GM19043 (cell line): ENCODE measurements at regions not wholly inside any gene's neighbourhood (a gene's known extent, or its start where the extent isn't known, plus 50 kb on each side); places are given as distances from the start of the nearest gene placed in this dataset.

Experiments used
- ATAC-seq: cut with Tn5 transposase; IDR thresholded peaks from one replicate; pipeline ENCODE4 v1.9.1; 2021; ENCODE audit warnings: low read depth; ENCODE audit not compliant: unreplicated experiment

DNA sequence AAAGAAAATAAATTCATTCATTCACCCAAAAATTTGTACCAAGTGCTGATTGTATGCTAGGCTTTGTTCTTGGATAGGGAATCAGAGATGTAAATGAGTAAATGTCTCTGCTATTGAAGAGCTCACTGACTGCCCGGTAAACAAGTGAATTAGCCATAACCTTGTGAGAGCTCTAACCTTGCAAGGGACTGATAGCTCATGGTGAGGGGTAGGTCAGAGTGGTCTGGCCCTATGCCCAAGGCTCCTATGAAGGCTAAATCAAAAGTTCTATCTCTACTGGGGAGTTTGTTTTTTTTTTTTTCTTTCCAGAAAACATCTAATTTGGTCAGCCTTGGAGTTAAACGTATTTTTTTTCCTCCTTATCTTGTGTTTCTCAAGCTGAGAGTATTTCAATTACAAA, 172.8 kb upstream of the CDH11 start:
- ATAC-seq: no peak

DNA sequence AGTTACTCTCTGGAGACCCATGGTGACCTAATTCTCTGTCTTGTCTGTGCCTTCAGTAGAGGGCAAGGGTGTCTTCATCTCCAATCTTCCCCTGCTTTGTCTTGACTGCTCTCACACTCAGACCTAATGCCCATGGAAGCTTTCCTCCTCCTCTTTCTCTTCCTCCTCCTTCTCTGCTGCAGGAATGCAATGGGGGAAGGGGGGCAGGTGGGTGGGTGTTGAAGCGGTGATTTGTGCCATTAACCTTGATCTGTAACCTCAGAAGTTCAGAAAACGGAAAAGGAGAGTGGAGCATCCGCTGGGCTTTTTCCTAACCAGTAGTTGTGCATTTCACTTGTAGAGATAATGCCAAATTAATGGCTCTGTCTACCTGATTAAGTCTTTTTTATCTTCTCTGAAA, 172.3 kb upstream of the CDH11 start:
- ATAC-seq: no peak

DNA sequence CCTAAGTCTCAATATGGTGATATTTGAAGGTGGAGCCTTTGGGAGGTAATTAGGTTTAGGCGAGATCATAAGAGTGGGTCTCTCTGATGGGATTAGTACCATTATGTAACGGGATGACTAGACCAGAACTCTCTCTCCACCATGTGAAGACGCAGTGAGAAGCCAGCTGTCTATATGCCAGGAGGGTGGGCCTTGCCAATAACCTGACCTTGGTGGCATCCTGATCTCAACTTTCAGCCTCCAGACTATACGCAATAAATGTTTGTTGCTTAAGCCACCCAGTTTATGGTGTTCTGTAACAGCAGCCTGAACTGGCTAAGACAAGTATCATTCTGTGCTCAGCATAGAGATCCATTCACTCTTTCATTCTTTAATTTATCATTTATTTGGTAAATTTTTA, 167.2 kb upstream of the CDH11 start:
- ATAC-seq: no peak

DNA sequence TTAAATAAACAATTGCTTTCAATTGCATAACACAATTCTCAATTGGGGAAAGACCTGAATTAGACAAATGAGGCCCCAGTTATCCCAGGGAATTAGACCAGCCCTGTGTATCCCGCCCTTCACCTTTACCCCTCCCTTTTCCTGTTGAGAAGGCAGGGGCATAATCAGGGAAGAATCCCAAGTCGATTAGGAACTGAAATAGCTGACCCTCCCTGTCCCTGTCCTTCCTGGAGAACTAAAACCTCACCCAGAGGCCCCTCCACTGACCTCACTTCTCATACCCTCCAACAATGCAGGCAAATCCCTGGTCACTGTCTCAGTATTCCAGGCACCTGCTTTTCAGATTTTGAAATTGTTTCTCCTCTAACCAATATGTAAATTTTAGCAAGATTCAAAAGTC, 165.4 kb upstream of the CDH11 start:
- ATAC-seq: no peak

DNA sequence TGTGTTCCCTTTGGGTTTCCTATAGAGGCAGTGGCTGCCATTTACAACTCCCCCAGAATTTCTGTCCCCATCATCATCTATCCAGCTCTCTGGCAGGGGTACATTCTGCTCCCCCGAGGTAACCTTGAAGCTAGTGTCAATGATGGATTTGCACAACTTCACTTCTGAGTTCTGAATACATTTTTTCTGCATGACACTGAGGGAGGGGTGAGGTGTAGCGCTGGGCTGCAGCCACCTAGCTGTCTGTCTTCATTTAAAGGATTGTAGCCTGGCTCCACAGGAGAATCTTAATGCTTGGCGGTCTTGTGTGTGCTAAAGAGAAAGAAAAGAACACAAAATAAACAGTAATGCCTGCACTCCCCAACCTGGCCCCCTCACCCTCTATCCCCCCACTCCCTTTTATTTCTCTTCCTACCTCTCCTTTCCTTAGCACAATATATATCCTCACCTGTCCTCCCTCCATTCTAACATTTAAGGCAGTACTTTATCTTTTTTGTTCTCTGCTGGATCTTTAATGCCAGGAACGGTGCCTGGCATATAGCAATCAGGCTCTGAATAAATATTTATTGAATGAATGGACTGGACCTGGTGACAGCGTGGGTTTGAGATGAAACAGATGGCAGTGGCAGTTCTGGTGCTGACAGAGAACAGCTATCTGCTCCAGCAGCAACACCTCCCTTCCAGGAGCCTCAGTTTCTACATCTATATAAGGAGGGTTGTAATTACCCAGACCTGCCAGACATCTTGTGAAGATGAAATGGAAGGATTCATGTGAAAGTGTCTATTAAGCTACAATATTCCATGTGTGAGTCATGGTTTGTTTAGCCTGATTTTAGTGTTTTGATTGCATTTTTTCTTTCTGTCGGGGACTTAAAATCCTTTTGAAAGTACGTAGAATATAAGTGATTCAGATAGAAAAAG, 163.5 kb upstream of the CDH11 start:
- no peak for ATAC-seq

DNA sequence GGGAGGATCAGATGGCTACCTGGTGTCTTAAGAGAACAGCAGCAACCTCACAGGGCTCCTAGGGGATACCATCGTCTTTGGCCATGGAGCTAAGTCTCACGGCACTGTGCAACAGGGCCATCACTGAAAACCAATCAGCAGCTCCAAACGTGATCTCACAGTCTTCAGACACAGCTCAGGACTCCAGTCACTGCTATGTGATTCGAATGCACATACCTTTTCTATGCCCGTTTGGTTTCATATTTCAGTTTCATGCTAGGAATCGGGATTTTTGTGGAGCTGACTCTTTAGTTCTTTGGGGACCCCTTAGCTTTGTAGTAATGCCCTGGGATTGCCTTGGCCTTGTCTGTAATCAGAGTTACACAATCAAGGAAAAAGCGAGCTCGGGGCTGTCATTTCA, 162.8 kb upstream of the CDH11 start:
- ATAC-seq: no peak

DNA sequence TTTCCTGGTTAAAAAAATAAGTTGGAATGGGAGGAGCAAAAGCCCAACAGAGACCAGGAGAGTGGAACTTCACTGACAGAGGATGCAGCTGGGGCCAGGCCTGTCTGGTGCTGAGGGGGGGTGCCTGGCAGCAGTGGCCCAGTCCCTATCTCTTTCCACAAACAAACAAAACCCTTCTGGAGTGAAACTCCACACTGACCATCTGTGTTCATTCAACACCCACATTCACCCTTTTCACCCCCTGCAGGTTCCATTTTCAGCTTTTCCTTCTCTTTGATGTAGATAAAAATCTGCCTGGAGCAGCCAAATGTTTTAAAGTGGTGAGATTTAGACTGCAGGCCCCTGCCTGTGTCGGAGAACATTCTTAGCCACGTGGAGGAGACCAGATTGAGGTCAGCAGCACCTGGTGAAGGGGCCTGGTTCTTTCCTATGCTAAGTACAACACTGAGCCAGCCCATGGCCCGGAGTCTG, 161.4 kb upstream of the CDH11 start:
- ATAC-seq: no peak

DNA sequence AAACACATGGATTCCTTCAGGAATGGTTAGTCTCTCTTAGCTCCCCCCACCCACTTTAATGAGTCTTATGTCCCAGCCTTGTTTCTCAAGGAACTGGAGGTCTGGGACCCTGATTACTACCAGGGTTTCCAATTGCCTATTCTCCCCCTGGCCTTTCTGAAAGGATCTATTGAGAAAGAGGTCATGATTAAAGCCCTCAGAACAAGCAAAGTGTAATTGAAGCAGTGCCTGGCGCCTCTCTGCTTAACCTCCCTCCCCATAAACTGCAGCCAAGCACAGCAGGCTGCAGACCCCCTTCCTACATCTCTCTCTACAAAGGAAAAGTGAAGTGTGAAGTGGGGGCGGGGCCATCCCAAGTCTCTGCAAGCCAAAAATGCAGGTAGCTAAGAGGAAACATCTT, 159.7 kb upstream of the CDH11 start:
- no peak for ATAC-seq

DNA sequence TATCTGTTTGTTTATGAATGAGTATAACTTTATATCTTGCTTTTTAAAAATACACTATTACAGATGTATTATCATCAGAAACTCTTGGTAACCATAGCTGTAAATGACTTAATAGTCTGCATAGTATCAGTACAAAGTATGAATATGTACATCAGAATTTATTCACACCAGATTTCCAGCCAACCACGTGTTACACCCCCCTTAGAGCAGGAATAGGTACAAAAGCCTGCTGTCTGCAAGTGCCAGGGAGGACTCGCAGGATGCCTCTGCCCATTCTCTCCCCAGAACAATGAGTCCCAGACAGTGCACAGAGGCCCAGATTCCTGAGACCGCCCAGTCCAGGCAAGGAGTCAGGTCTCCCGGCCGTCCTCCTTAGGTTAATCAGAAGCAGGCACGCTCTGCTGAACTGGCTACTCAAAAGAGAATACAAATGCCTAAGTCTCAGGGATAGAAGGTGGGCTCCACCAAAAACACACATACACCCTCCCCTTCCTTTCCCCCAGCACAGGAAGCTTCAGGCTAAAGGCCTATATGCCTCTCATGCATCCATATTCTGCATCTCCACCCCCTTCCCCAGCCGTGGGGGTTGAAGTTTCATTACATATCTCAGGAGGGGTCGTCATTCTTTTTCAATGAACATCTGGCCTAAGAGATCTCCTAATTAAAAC, 159.1 kb upstream of the CDH11 start:
- ATAC-seq: no peak

DNA sequence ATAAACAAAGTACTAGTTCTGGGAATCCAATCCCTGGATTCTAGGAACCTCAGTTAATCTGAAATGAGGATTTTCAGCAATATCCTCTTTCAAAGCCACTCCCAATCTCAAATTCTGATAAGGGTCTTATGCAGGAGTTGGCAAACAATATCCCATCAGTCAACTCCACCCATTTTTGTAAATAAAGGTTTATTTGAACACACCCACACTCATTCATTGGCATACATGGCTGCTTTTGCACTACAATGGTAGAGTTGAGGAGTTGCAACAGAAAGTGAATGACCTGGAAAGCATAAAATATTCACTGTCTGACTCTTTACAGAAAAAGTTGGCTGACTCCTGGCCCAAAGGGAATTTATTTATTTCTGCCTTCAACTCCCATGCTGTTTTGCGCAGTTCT, 157.7 kb upstream of the CDH11 start:
- ATAC-seq: no peak

DNA sequence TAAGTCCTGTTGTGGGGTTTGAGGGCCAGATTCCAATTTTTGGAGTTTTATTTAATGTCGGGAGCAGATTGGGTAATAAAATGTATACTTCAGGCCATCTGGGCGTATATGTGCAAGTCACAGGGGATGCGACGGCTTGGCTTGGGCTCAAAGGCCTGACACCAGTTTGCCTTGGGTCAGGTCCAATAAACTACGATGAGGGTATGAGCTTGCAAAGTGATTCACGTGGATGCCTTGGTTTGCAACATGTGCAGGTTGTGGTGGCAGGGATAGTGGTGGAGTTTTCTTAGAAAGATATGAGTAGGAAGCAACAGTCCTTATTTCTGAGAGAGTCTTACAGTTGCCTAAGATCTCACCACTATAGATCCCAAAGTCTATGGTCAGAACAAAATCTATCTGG, 157.0 kb upstream of the CDH11 start:
- ATAC-seq: no peak

DNA sequence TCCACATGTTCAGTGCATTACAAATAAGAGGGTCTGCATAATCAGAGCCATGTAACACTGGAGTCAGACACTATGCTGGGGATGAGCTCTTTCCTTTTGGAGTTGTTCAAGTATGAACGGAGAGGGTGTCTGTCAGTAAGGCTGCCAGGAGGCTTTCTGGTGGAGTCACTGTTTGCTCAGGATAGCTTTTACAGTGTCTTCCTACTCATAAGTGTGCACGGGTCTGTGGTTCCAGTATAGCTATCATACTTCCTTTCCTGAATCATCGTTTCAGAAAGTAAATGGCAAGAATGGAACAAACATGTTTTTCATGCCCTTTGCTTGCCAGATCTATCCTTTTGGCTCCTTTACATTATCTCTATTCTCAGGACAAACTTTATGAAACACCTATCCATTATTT, 152.7 kb upstream of the CDH11 start:
- ATAC-seq: no peak

DNA sequence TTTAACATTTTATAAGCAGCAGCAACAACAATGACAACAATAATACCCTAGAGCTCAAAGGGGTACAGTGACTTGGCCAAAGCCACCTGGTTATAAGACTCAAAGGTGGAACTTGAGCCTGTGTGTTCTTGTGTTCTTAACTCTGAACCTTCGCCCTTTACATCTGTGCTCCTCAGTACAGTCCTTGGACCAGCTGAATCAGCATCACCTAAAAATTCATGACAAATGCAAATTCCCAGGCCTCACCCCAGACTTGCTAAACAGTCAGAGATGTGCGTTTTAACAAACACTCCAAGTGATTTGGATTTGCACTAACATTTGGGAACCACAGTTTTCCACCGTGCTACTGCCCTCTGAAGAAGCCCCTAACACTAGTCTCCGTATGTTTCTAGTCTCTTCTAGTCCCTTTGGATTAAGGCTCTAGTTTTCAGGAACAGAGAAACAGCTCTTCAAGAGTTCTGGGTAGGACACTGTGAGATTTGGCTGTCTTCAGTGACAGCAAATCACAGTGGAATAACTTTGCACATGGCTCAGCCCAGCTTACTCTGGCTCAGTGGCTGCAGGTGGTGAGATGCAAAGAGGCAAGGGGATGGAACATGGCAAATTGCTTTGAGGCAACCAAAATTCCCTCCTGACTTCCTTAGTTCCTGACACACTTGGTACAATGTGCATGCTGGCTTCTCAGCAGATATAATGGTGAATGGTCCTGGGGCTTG, 151.0 kb upstream of the CDH11 start:
- ATAC-seq: no peak

DNA sequence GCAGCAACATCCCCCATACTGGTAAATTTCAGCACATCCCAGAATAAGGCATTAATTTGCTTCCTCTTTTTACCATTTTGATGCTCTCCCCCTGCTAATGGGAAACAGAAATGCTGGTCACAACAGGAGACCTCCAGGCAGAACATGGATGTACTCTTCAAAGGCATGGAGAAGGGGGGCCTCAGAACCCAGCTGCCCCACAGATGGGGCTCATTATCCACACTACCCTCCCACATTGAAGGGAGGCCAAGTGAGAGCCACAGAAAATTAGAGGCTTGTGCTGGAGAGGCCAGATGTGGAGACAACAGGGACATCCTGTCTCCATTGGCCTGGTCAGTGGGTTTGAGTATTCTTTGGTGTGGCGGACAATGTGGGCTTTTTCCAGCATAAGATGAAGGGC, 150.1 kb upstream of the CDH11 start:
- ATAC-seq: no peak

DNA sequence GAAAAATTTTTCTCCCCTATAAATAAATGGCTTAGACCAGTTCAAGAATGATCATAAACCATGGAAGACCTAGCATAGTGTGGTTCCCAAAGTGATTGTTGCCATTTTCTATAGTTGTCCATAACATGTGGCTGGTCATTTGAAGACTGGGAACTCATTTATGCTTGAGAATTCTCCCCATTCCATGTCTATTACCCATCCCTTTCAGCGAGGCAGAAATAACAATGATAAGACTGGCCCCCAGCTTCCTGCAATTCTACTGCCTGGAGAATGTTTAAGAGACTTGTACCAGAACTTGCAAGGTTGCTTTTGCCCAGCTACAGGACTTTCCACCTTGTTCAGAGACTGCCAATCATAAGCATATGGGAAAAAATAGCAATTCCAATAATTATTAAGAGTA, 146.5 kb upstream of the CDH11 start:
- ATAC-seq: no peak

DNA sequence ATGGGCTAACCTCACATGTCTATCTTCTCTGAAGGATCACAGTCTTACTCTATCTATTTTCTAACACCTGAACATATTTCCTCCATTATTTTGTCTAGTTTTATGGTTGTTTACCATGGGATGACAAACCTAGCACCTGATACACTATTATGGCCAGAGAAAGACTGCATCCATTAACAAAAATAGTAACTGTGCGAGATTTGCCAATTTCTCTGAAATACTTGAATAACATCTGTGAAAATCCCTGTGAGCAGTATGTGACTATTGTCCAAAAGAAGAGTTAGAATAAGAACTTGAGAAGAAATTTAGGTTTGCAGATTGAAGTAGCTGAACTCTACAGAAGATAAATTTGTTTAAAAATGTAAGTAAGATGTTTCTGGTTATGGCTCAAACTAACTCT, 142.0 kb upstream of the CDH11 start:
- ATAC-seq: no peak

DNA sequence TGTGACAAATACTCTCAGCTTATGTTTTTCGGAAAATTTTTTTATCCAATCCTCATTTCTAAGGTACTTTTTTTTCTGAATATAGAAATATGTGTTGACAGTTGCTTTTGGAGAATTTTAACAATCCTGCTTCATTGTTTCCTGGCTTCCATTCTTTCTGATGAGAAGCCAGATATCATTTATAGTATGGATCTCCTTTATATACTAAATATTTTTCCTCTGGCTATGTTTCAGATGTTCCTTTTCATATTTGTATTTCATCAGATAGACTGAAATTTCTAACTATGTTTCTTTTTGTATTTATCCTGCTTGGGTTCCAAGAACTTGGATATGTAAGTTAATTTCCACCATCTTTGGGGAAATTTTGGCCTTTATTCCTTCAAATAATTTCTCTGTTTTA, 138.9 kb upstream of the CDH11 start:
- no peak for ATAC-seq

DNA sequence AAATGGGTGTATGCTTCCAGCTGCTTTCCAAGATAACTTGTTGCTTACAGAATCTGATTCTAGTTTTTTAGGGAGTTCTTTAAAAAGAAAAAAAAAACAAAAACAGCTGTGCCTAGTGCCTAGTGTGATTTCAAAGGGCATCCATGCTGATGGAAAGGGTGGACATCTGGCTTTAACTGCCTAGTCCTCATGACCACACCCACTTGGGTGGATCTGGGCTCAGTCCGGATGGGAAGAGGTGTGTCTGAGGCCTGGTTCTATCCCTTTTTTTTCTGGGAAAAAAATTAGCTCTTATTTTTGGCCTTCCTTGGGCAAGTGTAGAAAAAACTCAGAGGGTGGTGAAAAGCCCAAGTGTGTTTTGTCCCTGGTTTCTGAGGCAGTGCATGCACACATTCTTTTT, 132.3 kb upstream of the CDH11 start:
- no peak for ATAC-seq

DNA sequence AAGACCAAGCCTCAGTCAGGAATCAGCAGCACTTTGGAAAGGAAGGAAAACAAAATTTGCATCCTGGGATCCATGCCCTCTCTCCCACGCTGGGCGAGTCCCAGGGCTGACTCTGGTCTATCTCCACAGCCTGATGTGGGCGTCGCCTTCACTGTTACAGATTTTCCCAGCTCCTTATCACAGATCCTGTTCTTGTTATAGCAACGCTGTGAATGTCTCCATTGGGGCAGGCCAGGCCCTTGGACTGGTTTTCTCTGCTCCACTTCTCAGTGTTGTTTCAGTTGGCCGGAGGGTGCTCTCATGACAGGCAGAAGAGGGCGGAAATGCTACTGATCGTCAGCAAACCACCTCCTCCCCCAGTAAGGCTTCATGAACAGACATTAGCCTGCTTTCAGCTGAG, 127.9 kb upstream of the CDH11 start:
- ATAC-seq: no peak

DNA sequence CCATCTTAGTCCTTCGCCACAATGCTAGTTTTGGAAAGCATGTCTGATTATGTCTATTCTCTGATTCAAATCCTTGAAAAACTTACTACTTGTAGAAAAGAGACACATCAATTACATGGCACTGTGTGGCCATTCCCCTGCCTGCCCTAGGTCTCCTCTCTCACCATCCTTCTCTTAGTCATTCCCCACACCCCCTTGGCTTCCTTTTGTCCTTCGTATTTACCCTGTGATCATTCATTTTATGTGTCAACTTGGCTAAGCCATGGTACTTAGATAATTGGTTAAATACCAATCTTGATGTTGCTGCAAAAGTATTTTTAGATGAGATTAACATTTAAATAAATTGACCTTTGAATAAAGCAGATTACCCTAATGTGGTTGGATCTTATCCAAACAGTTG, 122.9 kb upstream of the CDH11 start:
- no peak for ATAC-seq

DNA sequence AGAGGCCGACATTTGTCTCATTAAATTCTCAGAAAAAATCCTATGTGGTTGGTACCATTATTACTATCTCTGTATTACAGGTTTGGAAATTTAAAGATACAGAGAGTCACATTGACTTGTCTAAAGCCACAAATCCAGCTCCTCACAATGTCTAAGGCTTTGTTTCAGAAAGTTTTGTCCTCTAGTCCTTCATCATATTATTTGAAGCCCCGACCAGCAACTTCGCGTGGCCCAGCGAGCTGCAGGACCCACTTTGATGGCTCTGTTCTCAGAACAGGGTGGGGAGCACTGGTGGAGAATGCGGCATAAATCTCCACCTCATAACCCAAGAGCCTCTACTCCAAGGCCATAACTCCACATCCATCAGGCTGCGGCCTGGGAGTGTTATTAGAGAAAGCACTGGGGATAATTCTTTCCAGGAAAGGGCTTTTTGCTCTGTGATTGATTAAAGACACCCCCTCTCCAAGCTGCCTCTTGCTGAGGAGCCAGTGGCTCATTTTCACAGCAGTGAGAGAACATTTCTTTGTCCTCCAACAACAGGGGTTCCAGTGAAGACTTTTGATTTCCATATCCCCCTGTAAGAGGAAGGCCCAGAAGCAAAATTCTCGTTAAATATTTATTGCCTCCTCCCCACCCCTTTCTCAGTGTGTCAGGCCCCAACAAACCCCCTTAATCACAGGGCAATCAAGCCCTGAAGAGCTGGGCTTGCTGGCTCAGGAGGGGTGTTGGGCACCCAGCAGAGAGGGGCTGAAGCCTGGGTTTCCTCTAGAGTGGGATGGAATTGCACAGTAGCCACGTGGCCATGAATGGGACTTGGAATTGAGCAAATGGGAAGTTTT, 113.7 kb upstream of the CDH11 start:
- ATAC-seq: no peak
